NCI-H2107 treated with DMSO at 0.1 percent for 48 hours (cell line): ENCODE measurements at regions not wholly inside any gene's neighbourhood (a gene's known extent, or its start where the extent isn't known, plus 50 kb on each side); places are given as distances from the start of the nearest gene placed in this dataset.

Experiments used
- DNase-seq: peaks from one replicate; lab custom pipeline; 2025; ENCODE audit not compliant: unreplicated experiment; lab: John Stamatoyannopoulos, UW

GRCh38 chr18:38074298-38074876 is 508.8 kb upstream of the CELF4 start:
- DNase-seq: no peak

GRCh38 chr18:38067821-38068220 is 502.2 kb upstream of the CELF4 start:
- DNase-seq: no peak

GRCh38 chr18:38067086-38067485 is 501.5 kb upstream of the CELF4 start:
- no peak for DNase-seq

GRCh38 chr18:38052879-38053590 is 487.4 kb upstream of the CELF4 start:
- DNase-seq: no peak

- DNase-seq: no peak
These were observed 482.2 kb upstream of the CELF4 start for GRCh38 chr18:38047820-38048219.

GRCh38 chr18:38046651-38047050 is 481.1 kb upstream of the CELF4 start:
- no peak for DNase-seq

GRCh38 chr18:38045845-38046244 is 480.2 kb upstream of the CELF4 start:
- no peak for DNase-seq

- DNase-seq: no peak
These were observed 476.8 kb upstream of the CELF4 start for GRCh38 chr18:38042211-38042890.

GRCh38 chr18:38038242-38038641 is 472.6 kb upstream of the CELF4 start:
- no peak for DNase-seq

- no peak for DNase-seq
These were observed 469.6 kb upstream of the CELF4 start for GRCh38 chr18:38035193-38035592.

- no peak for DNase-seq
These were observed 467.7 kb upstream of the CELF4 start for GRCh38 chr18:38033282-38033681.

GRCh38 chr18:38032516-38032915 is 466.9 kb upstream of the CELF4 start:
- no peak for DNase-seq

GRCh38 chr18:38028946-38029345 is 463.3 kb upstream of the CELF4 start:
- no peak for DNase-seq

GRCh38 chr18:38025433-38026038 is 459.9 kb upstream of the CELF4 start:
- no peak for DNase-seq

- no peak for DNase-seq
These were observed 458.3 kb upstream of the CELF4 start for GRCh38 chr18:38023871-38024270.

- no peak for DNase-seq
These were observed 456.6 kb upstream of the CELF4 start for GRCh38 chr18:38022234-38022633.

- no peak for DNase-seq
These were observed 453.7 kb upstream of the CELF4 start for GRCh38 chr18:38019292-38019691.

- DNase-seq: no peak
These were observed 445.6 kb upstream of the CELF4 start for GRCh38 chr18:38010971-38011857.

- DNase-seq: no peak
These were observed 444.4 kb upstream of the CELF4 start for GRCh38 chr18:38010037-38010436.

- no peak for DNase-seq
These were observed 443.7 kb upstream of the CELF4 start for GRCh38 chr18:38009320-38009719.
